K562 (cell line): ENCODE measurements at regions not wholly inside any gene's neighbourhood (a gene's known extent, or its start where the extent isn't known, plus 50 kb on each side); places are given as distances from the start of the nearest gene placed in this dataset.

Experiments used
- ATAC-seq: fragments of 200-7000 bp; cut with Tn5 transposase; 3 replicates; pipeline ENCODE4 v1.9.1; 2020; ENCODE audit warnings: moderate library complexity
- BruUV-seq: library from RNA; stranded (reverse); fragments of 400-500 nt; replicated peaks from 2 replicates; lab custom pipeline; 2021; lab: Mats Ljungman, UMichigan
- CTCF ChIA-PET: fragments of 300-600 bp; formaldehyde crosslinking; extraction: SDS; loops from one replicate; lab custom pipeline; 2021; ENCODE audit warnings: low intra/inter-chr PET ratio; lab: Yijun Ruan, JAX
- POLR2A ChIA-PET: fragments of 300-600, 350-650 bp; sonication (Branson Sonifier 250); formaldehyde crosslinking; extraction: SDS; loops from one replicate; lab custom pipeline; 2021; ENCODE audit warnings: antibody characterized with exemption, inconsistent platforms; lab: Yijun Ruan, JAX
- DNase-seq, 4 experiments: peaks; one replicate each; pipeline versions ENCODE4 v3.0.0 to v3.0.0-alpha.2; 2011 to 2018; ENCODE audit warnings: low spot score in 3 of 4, mixed read lengths in 3 of 4; ENCODE audit errors: extremely low read depth in 1 of 4
- FAIRE-seq: peaks from 2 replicates; lab custom pipeline; 2011; peaks lifted over from hg19 to GRCh38; lab: Jason Lieb, UNC
- H2AFZ ChIP-seq: 2 replicates; pipeline ENCODE4 v1.6.0; 2011; ENCODE audit warnings: low read depth, low read length, control low read depth, inconsistent platforms
- H3K27ac ChIP-seq: fragments of 200-600 bp; 3 replicates; pipeline ENCODE4 v1.8.0; 2011; ENCODE audit warnings: low read depth, mild to moderate bottlenecking, control low read depth, inconsistent platforms, low read length, moderate library complexity, mixed read lengths; ENCODE audit errors: extremely low read depth
- H3K27me3 ChIP-seq, 2 experiments: fragments of 300-600 bp in 1 of 2; 2 replicates in 1 of 2; 3 replicates in 1 of 2; pipeline versions ENCODE4 v1.6.0 to v1.8.0; 2011; ENCODE audit warnings: inconsistent platforms in 2 of 2, low read length in 2 of 2, mild to moderate bottlenecking in 1 of 2, mixed read lengths in 1 of 2, moderate library complexity in 1 of 2; ENCODE audit not compliant: control insufficient read depth in 2 of 2, insufficient read depth in 2 of 2
- H3K36me3 ChIP-seq: fragments of 300-600 bp; 3 replicates; pipeline ENCODE4 v1.8.0; 2011; ENCODE audit warnings: mild to moderate bottlenecking, low read length, inconsistent platforms; ENCODE audit not compliant: control insufficient read depth, insufficient read depth
- H3K4me1 ChIP-seq, 2 experiments: fragments of 200-600 bp in 1 of 2; replicated peaks in 1 of 2; 2 replicates in 1 of 2; 3 replicates in 1 of 2; pipeline versions ENCODE4 v1.5.1 to v1.8.0; 2011; ENCODE audit warnings: inconsistent platforms in 2 of 2, low read length in 2 of 2, mild to moderate bottlenecking in 1 of 2, mixed read lengths in 1 of 2, moderate library complexity in 1 of 2; ENCODE audit not compliant: control insufficient read depth in 2 of 2, insufficient read depth in 2 of 2
- H3K4me2 ChIP-seq: 2 replicates; pipeline ENCODE4 v1.6.1; 2011; ENCODE audit warnings: low read length, control low read depth, inconsistent platforms, mixed read lengths; ENCODE audit not compliant: insufficient read depth
- H3K4me3 ChIP-seq: fragments of 200-600 bp; sonication (generic), shearing (Covaris generic); 2 replicates; pipeline ENCODE4 v1.5.1; 2016; ENCODE audit warnings: control low read depth, inconsistent platforms
- H3K79me2 ChIP-seq: fragments of 200-600 bp; 3 replicates; pipeline ENCODE4 v1.8.0; 2011; ENCODE audit warnings: low read length, inconsistent platforms; ENCODE audit not compliant: control insufficient read depth, insufficient read depth
- H3K9ac ChIP-seq, 2 experiments: 2 replicates each; pipeline versions ENCODE4 v1.6.0 to v1.6.1; 2011; ENCODE audit warnings: low read depth in 2 of 2, low read length in 2 of 2, control low read depth in 1 of 2, inconsistent platforms in 1 of 2, mild to moderate bottlenecking in 1 of 2, mixed read lengths in 1 of 2; ENCODE audit not compliant: insufficient read depth in 1 of 2
- H3K9me1 ChIP-seq: one replicate; pipeline ENCODE4 v1.6.0; 2011; ENCODE audit warnings: inconsistent platforms, mild to moderate bottlenecking, low read length, moderate library complexity; ENCODE audit not compliant: control insufficient read depth, insufficient read depth
- H3K9me3 ChIP-seq: replicated peaks from 2 replicates; pipeline ENCODE4 v1.5.1; 2011; ENCODE audit warnings: low read depth, low read length, inconsistent platforms; ENCODE audit not compliant: control insufficient read depth, insufficient read depth
- H4K20me1 ChIP-seq: replicated peaks from 2 replicates; pipeline ENCODE4 v1.6.1; 2011; ENCODE audit warnings: low read length, inconsistent platforms, mixed read lengths; ENCODE audit not compliant: control insufficient read depth, insufficient read depth
- CBFA2T3 ChIP-seq: fragments of 450-650 bp; IDR thresholded peaks from 2 replicates; pipeline ENCODE4 v1.6.1; 2017
- CEBPB ChIP-seq: fragments of 450-650 bp; IDR thresholded peaks from 2 replicates; pipeline ENCODE4 v1.6.1; 2016; ENCODE audit warnings: missing genetic modification characterization, missing compliant biosample characterization
- CREM ChIP-seq: IDR thresholded peaks from 2 replicates; pipeline ENCODE4 v1.6.1; 2014; ENCODE audit warnings: antibody characterized with exemption, low read depth
- PTTG1 ChIP-seq: fragments of 450-650 bp; IDR thresholded peaks from 2 replicates; pipeline ENCODE4 v1.6.1; 2016; ENCODE audit warnings: low read depth, mild to moderate bottlenecking, missing genetic modification characterization, missing compliant biosample characterization
- RAD51 ChIP-seq: fragments of 450-650 bp; IDR thresholded peaks from 2 replicates; pipeline ENCODE4 v1.7.1; 2016; ENCODE audit warnings: low read depth, mild to moderate bottlenecking, borderline replicate concordance
- SMARCB1 ChIP-seq: IDR thresholded peaks from 2 replicates; pipeline ENCODE4 v1.6.1; 2011; ENCODE audit warnings: improper control_type of control experiment, low read depth; ENCODE audit not compliant: insufficient read length
- TCF7L2 ChIP-seq: fragments of 150-350 bp; IDR thresholded peaks from 2 replicates; pipeline ENCODE4 v1.6.1; 2016; ENCODE audit warnings: low read depth, mild to moderate bottlenecking, low read length, moderate library complexity
- ZNF57 ChIP-seq: fragments of 450-650 bp; formaldehyde crosslinking; IDR thresholded peaks from 2 replicates; pipeline ENCODE4 v1.4.0; 2020; ENCODE audit warnings: mild to moderate bottlenecking, moderate library complexity
- WGBS: fragments of 100-300 bp; shearing (Covaris generic); methylation state at CpG from one replicate; pipeline ENCODE4 v1.1.6; 2016; ENCODE audit warnings: low coverage, mixed read lengths; ENCODE audit not compliant: insufficient coverage; ENCODE audit errors: missing lambda C conversion rate; 5-methylcytosine and 5-hydroxymethylcytosine counted together
- in situ Hi-C: fragments of 300-500 bp; cut with MboI; formaldehyde crosslinking; loops from 4 replicates; pipeline ENCODE4 v1.15.0; 2018; ENCODE audit warnings: inconsistent platforms, mixed read lengths
- intact Hi-C: fragments of 100-400 bp; cut with micrococcal nuclease; formaldehyde crosslinking; loops from 2 replicates; pipeline ENCODE4 v1.14.2; 2022
- TF ChIP-seq, protein P1 (sequence below), 2 experiments: fragments of 450-650 bp; conservative IDR thresholded peaks; 2 replicates each; pipeline ENCODE4 v1.6.1; 2017; ENCODE audit warnings: mild to moderate bottlenecking in 2 of 2, moderate library complexity in 2 of 2

DNA sequence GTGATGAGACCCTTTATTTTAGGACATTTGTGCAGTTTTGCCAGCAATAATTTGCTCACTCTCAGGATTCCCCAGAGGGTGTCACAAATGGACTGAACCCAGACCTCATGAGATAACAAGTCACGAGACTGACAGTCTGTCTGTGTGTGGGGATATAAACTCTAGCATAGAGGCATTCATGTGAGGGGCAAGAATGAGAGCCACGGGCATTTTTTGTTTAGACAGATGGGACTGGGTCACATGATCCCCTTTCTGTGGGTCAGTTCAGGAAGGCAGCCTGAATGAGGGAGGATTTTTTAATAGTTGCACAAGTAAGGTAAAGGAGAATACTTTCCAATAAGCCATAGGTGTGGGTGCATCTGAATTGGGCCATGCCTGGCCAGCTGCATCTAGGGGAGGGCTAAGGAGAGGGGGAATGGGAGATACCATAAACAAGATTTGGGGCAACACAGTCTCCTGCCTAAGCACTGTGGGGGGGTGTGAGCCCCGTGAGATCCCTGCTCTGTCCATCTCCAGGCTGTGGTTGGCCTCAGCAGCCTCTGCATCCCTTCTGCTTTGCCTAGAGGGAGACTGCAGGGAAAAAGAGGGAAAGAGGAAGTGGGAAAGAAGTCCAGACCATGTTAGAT lies 66.6 kb downstream of the NAV1 start (continued):
- TF ChIP-seq, protein P1, sequence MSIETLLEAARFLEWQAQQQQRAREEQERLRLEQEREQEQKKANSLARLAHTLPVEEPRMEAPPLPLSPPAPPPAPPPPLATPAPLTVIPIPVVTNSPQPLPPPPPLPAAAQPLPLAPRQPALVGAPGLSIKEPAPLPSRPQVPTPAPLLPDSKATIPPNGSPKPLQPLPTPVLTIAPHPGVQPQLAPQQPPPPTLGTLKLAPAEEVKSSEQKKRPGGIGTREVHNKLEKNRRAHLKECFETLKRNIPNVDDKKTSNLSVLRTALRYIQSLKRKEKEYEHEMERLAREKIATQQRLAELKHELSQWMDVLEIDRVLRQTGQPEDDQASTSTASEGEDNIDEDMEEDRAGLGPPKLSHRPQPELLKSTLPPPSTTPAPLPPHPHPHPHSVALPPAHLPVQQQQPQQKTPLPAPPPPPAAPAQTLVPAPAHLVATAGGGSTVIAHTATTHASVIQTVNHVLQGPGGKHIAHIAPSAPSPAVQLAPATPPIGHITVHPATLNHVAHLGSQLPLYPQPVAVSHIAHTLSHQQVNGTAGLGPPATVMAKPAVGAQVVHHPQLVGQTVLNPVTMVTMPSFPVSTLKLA (conservative IDR thresholded peaks at IDR 0.05) = no peak
- TF ChIP-seq ZNF57 (CRISPR knock-in tag) (no peak), TCF7L2 (no peak), PTTG1 (tag) (no peak), CBFA2T3 (0 out of 2 replicates have a peak, but pooled peaks have one; percentile 21), CREM (no peak), SMARCB1 (no peak)

DNA sequence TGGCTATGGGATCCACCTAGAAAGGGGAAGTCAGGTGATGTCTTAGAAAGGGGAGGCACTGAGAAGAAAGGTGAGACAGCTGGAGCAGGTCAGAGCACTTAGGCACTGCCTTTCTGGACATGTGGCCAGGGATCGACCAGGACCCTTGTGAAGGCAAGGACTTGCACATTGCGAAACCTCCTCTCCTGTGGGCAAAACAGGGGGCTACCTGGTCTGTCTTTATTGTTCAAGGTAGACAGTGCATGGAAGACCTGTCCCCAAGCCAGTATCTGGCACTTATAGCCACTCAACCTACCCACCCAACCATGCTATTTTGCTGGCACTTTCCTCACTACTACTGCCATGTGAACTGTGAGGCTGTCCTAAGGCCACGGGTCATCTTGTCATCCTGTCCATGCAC lies 67.2 kb downstream of the NAV1 start:
- FAIRE-seq (no peak), ATAC-seq (no peak), DNase-seq (no peak)
- Histone ChIP-seq H3K27ac (no peak overlapping the region), H3K4me2 (no peak overlapping the region), H3K4me3 (no peak overlapping the region), H4K20me1 (no peaks in the 10 kb centered on the region), H3K79me2 (no peaks in the 10 kb centered on the region), H3K4me1 (peaks cover 7 to 12% of the 10 kb centered on the region in 2 experiments), H3K9me1 (no peaks in the 10 kb centered on the region), H3K36me3 (no peaks in the 10 kb centered on the region), H2AFZ (no peak overlapping the region), H3K27me3 (no peaks in the 10 kb centered on the region; a peak in 1 of 5 replicates), H3K9me3 (no peaks in the 10 kb centered on the region), H3K9ac (no peak overlapping the region)
- no TSS peak for BruUV-seq
- WGBS = 31% methylated on average over 3 of the region's 3 CpGs
- in situ Hi-C loops = no loop called here
- CTCF ChIA-PET = no interaction called here
- POLR2A ChIA-PET = no interaction called here
- intact Hi-C loops = no loop called here
- peak; percentile 65; the same call in 1 of the 2 replicates for TF ChIP-seq CEBPB (tag)
- TF ChIP-seq RAD51 = no peak
